HG03025 (cell line): ENCODE measurements at regions not wholly inside any gene's neighbourhood (a gene's known extent, or its start where the extent isn't known, plus 50 kb on each side); places are given as distances from the start of the nearest gene placed in this dataset.

ENCODE experiments used
- ATAC-seq: cut with Tn5 transposase; IDR thresholded peaks from one replicate; pipeline ENCODE4 v1.9.1; 2021; ENCODE audit warnings: mild to moderate bottlenecking, moderate library complexity; ENCODE audit not compliant: unreplicated experiment, low FRiP score

- ATAC-seq: no peak
Observed at GRCh38 chr20:39699166-39699725, 737.1 kb downstream of the DHX35 start.

- ATAC-seq: no peak
Observed at GRCh38 chr20:39698752-39699151, 736.6 kb downstream of the DHX35 start.

DNA sequence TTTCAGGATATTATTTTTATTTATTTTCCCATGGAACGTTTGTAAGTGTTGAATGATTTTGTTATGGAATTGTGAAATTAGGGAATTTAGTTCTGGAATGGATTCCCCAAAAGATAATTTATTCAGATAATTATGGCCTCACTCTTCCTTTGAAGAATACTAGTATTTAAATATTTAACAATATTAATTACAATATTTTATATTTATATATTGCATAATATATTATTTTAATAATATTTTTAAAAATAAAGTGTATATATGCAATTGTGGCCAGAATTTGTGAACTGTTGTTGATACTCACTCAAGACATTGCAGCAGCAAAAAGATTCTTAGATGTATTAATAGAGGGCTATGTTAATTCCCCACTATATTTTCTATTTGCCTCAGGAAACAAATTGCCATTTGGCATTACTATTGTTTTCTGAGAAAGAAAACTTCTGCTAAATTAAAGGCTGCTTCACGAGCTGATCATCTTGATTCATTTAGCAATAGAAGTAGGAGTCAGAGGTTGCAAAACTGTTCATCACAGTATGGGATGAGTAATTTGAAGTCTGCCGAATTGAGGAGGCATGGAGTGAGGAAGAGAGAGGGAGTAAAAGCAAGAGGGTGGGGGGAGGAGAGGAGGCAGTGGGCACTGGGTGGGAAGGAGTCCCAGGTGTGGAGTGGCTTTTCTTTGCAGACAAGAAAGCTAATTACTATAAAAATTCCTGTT is 729.2 kb downstream of the DHX35 start:
- ATAC-seq: no peak

DNA sequence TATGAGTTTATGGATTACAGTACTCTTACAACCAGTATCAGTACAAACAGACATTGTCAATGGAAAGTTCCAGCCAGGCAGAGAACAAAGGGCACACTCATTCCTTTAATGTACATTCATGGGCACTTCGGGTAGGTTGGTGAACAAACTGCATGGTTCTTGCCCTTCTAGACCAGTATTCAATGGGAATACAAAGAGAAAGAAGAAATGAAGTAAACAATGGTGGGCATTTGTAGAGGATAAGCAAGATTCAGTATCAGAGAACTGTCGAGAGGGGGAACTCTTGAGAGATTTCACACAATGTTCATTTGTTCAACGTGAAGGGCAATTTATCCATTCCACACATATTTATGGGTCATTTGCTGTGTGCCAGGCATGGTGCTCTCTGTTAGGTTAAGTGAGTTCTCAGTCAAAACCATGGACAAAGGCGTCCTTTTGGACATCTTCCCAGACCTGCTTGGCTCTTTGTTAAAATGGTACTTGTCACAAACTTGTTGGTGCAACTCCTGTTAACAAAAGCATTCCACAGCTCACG is 714.8 kb downstream of the DHX35 start:
- ATAC-seq: no peak

- ATAC-seq: no peak
Observed at GRCh38 chr20:39676241-39676640, 714.1 kb downstream of the DHX35 start.

GRCh38 chr20:39674842-39675241 is 712.7 kb downstream of the DHX35 start:
- ATAC-seq: no peak

DNA sequence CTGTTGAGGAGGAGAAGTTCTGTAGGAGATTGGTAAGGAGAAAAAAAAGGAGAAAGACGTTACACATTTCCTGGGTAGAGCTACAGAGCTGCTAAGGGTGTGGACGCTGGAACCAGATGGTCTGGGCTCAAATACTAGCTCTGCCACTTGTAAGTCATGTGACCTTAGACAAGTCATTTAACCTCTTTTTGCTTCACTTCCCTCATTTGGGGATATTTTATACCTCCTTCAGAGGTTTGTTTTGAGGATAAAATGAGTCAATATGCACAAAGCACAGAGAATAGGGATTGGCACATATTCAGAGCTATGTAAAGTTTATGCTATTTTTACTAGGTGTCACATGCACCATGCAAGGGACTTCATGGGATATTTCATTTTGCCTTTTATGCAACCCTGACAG is 708.8 kb downstream of the DHX35 start:
- ATAC-seq: no peak

GRCh38 chr20:39669659-39670058 is 707.5 kb downstream of the DHX35 start:
- no peak for ATAC-seq

DNA sequence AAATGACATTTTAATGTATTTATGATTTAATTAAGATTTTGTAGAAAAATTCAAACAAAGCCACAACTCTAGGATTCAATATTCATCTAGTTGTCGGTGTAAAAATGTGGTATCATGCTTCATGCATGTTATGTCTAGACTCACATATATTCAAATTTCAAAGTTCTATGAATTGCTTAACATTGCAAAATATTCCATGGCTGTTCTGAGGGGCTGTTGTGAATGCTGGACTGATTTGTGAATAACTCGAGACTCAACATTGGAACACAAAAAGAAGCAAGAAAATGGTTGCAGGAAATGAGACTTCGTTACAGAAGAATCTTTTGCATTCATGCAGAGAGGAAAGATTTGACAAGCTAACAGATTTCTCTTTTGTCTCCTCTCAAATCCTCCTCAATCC is 705.9 kb downstream of the DHX35 start:
- no peak for ATAC-seq

DNA sequence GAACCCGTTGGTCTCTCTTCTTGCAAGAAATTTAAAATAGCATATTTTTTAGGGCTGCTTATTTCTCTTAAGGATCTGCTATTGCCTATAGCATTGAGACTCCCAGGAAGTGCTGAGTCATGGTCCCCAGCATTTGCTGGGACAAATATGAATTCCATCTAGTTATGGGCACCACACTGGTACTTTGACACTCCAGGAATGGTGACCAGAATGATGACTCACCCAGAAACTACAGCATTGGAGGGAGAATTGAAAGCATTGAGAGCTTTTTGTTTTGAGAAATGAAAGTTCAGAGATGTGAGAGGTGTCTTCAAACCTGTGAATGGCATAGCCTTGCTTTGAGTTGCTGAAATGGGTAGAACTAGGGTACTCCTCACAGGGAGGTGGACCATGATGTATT is 699.7 kb downstream of the DHX35 start:
- no peak for ATAC-seq

- ATAC-seq: no peak
Observed at GRCh38 chr20:39660965-39661364, 698.8 kb downstream of the DHX35 start.

DNA sequence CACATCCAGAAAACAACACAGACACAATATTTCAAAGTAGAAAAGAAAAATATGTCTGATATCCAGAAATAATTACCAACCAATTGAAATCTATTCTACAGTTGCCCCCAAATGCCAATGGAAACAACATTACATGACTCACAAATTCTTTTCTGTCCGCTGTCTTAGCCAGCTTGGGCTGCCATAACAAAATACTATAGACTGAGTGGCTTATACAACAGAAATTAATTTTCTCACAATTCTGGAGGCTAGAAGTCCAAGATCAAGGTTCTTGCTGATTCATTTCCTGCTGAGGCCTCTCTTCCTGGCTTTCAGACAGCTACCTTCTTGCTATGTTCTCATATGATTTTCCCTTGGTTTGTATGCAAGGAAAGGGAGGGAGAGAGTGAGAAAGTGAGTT is 698.1 kb downstream of the DHX35 start:
- no peak for ATAC-seq

DNA sequence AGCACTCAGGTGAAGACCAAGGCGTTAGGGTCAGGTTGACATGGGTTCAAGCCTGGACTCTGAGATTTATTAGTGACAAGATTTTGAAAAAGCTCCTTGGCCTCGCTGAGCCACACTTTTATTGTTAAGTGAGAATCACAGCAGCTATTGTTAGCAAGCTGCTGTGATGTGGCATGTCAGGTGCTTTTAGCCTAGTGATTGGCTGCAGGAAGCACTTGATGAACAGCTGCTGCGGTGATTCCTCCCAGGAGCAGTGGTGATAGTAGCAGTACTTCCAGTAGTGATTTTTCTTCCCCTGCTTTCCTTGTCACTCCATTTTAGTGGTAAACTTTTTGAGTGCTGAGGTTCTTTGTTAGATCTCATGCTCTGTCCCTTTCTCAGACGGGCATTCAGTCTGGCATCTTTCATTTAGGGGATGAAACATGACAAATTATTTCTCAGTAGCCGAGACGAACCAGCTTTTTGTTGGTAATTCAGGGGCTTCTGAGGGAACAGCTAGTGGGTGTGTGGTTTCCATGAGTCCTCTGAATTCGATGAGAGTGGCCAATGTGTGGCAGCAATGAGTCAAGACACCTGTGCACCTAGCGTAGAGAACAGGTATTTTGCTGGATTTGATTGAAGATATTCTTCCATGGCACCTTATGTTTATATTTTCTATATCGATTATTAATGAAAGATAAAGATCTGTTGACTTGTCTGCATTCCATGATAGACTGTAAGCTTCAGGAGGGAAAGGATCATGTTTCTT is 696.7 kb downstream of the DHX35 start:
- ATAC-seq: no peak

- ATAC-seq: no peak
Observed at GRCh38 chr20:39654171-39654570, 692.0 kb downstream of the DHX35 start.

DNA sequence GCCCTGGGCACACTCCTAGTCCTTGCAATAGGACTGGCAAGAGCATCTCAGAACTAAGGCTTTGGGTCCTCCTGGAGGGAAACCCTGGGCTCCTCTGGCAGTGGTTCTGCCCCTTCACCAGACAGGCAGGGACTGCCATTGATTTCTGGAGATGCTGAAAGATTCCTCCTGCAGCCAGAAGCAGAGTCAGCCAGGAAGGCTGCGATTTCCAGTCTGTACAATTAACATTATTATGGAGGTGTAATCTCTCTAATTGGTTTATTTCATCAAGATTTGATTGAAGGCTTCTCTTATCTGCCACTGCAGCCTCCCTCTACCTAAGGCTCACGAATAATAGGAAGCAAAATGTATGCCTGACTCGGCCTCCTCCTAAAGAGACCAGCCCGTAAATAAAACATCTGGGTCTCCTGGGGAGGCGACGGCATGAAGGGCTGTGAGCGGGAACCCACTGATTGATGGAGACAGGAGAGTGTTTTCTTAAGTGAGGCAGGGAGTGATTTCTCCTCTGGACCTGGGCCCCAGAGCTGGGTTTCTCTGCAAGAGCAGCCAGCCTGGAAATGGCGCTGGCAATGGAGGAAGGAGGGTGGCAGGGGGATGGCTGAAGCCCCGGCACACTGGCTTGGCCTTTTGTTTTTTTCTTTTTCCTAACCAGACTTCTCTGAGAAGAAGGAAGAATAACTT is 689.6 kb downstream of the DHX35 start:
- no peak for ATAC-seq

GRCh38 chr20:39646874-39647413 is 684.8 kb downstream of the DHX35 start:
- no peak for ATAC-seq

GRCh38 chr20:39645131-39645530 is 683.0 kb downstream of the DHX35 start:
- no peak for ATAC-seq

DNA sequence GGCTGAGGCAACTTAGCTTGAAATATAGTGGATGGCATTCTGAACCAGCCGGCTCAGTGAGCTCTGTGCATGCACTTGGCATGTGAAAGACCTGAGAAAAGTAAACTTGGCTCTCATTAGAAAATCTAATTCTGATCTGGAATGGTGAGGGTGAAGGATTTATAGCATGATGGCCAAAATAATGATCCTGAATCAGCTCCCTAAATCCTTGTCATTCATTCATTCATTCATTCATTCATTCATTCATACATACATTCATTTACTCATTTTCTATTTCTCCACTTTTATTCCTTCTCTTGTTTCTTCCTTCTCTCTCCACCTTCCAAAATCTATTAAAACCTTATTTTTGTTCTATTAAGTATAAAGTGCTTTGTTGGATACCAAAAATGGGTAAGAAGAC is 681.1 kb downstream of the DHX35 start:
- ATAC-seq: no peak

DNA sequence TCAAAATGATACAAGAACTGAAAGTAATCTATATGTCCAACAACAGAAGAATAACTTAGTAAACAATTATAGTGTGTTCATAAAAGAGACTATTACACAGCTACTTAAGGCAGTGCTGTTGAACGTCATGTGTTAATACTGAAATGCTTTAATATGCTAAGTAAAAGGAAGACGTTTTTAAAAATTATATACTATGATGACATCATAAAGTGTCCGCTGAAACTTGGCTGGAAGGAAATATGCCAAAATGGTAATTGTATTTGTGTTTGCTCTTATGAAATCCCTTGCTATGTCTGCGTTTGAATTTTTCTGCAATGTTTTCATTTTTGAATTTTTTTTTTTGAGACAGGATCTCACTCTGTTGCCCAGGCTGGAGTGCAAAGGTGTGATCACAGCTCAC is 679.3 kb downstream of the DHX35 start:
- ATAC-seq: no peak

GRCh38 chr20:39640147-39640546 is 678.0 kb downstream of the DHX35 start:
- no peak for ATAC-seq

GRCh38 chr20:39638731-39639130 is 676.6 kb downstream of the DHX35 start:
- no peak for ATAC-seq
